Large intestine (tissue), 3 donors: ENCODE measurements at regions not wholly inside any gene's neighbourhood (a gene's known extent, or its start where the extent isn't known, plus 50 kb on each side); places are given as distances from the start of the nearest gene placed in this dataset.

Experiments
- DNase-seq, 2 donors: peaks; one replicate each; pipeline versions ENCODE4 v3.0.0 to v3.0.0-alpha.2; 2013
- H3K27ac ChIP-seq: one replicate; pipeline ENCODE4 v1.5.1; 2013; ENCODE audit warnings: low read length
- H3K27me3 ChIP-seq: 2 replicates; pipeline ENCODE4 v1.6.1; 2013; ENCODE audit warnings: low read length; ENCODE audit not compliant: control insufficient read depth, insufficient read depth
- H3K36me3 ChIP-seq: 2 replicates; pipeline ENCODE4 v1.6.1; 2013; ENCODE audit warnings: low read length; ENCODE audit not compliant: control insufficient read depth, insufficient read depth
- H3K4me1 ChIP-seq: one replicate; pipeline ENCODE4 v1.6.1; 2013; ENCODE audit warnings: low read length; ENCODE audit not compliant: control insufficient read depth, insufficient read depth
- H3K4me3 ChIP-seq: one replicate; pipeline ENCODE4 v1.5.1; 2013; ENCODE audit warnings: low read length
- H3K9me3 ChIP-seq: one replicate; pipeline ENCODE4 v1.6.1; 2013; ENCODE audit warnings: mild to moderate bottlenecking, low read depth, low read length, moderate library complexity; ENCODE audit not compliant: control insufficient read depth
- WGBS: methylation state at CpG from one replicate; pipeline ENCODE4 v1.1.5; 2013; ENCODE audit warnings: low lambda C conversion rate; ENCODE audit not compliant: insufficient coverage; 5-methylcytosine and 5-hydroxymethylcytosine counted together

DNA sequence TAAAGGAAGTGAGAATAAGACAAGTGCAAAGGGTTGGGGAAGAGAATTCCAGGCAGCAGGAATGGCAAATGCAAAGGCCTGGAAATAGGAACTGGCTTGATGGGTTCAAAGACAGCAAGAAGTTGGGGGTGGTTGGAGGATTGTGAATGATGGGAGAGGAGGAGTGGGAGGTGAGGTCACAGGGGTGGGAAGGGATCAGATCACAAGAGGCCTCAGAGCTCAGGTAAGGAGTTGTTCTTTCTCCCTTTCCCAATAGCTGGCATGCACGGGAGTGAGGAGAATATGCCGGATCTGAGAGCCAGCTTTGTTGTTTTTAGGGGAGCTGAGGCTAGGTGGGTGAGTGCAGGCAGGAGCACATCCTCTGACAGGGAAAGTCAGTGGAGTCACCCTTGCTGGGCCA is 94.0 kb upstream of the RAB3GAP2 start:
- H3K4me1 ChIP-seq, result no peaks in the 10 kb centered on the region
- H3K4me3 ChIP-seq, result no peak overlapping the region
- no peaks in the 10 kb centered on the region for H3K27me3 ChIP-seq
- no peaks in the 10 kb centered on the region for H3K9me3 ChIP-seq
- H3K36me3 ChIP-seq, result no peaks in the 10 kb centered on the region
- WGBS, result no CpG with 5 or more reads among the region's 2 CpGs
- no peak overlapping the region for H3K27ac ChIP-seq
- no peak for DNase-seq

- Histone ChIP-seq H3K9me3 (no peaks in the 10 kb centered on the region), H3K4me1 (no peaks in the 10 kb centered on the region), H3K27ac (no peak overlapping the region), H3K4me3 (no peak overlapping the region), H3K27me3 (no peaks in the 10 kb centered on the region), H3K36me3 (no peaks in the 10 kb centered on the region)
- DNase-seq, result no peak
- WGBS, result 60% methylated on average over 1 of the region's 5 CpGs
These were observed 91.1 kb upstream of the RAB3GAP2 start for GRCh38 chr1:220363196-220363837.

GRCh38 chr1:220356981-220357850 is 85.0 kb upstream of the RAB3GAP2 start:
- no peaks in the 10 kb centered on the region for H3K36me3 ChIP-seq
- no peak for DNase-seq
- no peaks in the 10 kb centered on the region for H3K9me3 ChIP-seq
- no peaks in the 10 kb centered on the region for H3K27me3 ChIP-seq
- no peak overlapping the region for H3K4me3 ChIP-seq
- H3K4me1 ChIP-seq, result no peaks in the 10 kb centered on the region
- no peak overlapping the region for H3K27ac ChIP-seq
- WGBS, result 100% methylated on average over 1 of the region's 6 CpGs

DNA sequence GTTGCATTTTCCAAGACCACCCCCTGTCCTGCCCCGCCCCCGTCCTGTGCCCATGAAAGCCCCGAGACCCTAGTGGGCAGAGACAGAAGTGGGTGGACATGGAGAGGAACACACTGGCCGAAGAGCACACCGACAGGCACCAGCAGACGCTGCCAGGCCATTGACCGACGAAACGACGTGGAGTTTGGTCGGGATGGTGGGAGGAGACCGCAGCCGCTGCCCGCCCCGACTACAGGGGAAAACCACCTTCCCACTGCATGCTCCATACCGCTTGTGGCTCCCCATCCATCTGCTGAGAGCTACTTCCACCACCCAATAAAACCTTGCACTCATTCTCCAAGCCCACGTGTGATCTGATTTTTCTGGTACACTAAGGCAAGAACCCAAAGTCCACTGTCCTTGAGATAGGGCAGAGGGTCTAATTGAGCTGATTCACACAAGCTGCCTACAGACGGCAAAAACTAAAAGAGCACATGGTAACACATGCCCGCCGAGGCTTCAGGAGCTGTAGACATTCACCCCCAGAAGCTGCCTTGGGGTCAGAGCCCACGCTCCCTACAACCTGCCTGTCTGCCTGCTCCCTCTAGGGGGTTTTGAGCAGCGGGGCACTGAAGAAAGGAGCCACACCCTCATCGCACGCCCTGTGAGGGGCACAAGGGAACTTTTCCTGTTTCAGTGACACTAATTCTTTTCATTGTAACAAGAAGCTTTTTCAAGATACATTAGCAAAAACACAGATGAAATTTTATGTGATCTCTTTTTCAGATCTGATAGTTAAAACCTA is 81.2 kb upstream of the RAB3GAP2 start:
- Histone ChIP-seq H3K9me3 (no peaks in the 10 kb centered on the region), H3K4me1 (no peaks in the 10 kb centered on the region), H3K27ac (no peak overlapping the region), H3K4me3 (no peak overlapping the region), H3K36me3 (no peaks in the 10 kb centered on the region), H3K27me3 (peaks cover 4% of the 10 kb centered on the region)
- DNase-seq, result no peak
- WGBS, result no CpG with 5 or more reads among the region's 24 CpGs

GRCh38 chr1:220348211-220348610 is 76.0 kb upstream of the RAB3GAP2 start:
- no peaks in the 10 kb centered on the region for H3K4me1 ChIP-seq
- no peak overlapping the region for H3K4me3 ChIP-seq
- H3K27me3 ChIP-seq, result peaks cover 4% of the 10 kb centered on the region
- no peak overlapping the region for H3K27ac ChIP-seq
- DNase-seq, result no peak
- 89% methylated on average over 3 of the region's 7 CpGs for WGBS
- no peaks in the 10 kb centered on the region for H3K36me3 ChIP-seq
- H3K9me3 ChIP-seq, result no peaks in the 10 kb centered on the region

- Histone ChIP-seq H3K9me3 (no peaks in the 10 kb centered on the region), H3K27me3 (peaks cover 4% of the 10 kb centered on the region), H3K27ac (no peak overlapping the region), H3K36me3 (no peaks in the 10 kb centered on the region), H3K4me1 (no peaks in the 10 kb centered on the region), H3K4me3 (no peak overlapping the region)
- no peak for DNase-seq
- WGBS, result 100% methylated on average over 1 of the region's 8 CpGs
These were observed 75.5 kb upstream of the RAB3GAP2 start for GRCh38 chr1:220347654-220348175.

DNA sequence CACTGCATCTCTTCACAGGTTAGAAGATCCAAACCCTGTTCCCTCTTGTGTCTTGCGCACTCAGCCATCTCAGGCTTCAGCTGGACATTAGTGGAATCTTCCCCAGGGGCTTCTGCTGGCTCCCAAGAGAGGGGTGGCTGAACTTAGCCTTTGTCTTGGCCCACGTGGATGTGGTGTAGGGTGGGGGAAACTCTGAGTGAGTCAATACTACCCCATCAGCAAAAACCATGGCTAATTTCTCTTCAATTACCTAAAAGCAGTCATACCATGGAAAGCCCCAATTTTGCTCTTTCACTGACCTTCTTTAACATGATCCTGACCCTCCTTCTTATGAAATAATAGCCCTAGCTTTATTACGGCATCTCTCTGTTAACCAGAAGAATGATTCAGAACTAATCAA is 72.5 kb upstream of the RAB3GAP2 start:
- no peak overlapping the region for H3K4me3 ChIP-seq
- H3K9me3 ChIP-seq, result no peaks in the 10 kb centered on the region
- H3K4me1 ChIP-seq, result no peaks in the 10 kb centered on the region
- no CpG with 5 or more reads among the region's 3 CpGs for WGBS
- H3K27me3 ChIP-seq, result no peaks in the 10 kb centered on the region
- no peaks in the 10 kb centered on the region for H3K36me3 ChIP-seq
- no peak for DNase-seq
- no peak overlapping the region for H3K27ac ChIP-seq

GRCh38 chr1:220342853-220343252 is 70.6 kb upstream of the RAB3GAP2 start:
- no peak overlapping the region for H3K27ac ChIP-seq
- no peak overlapping the region for H3K4me3 ChIP-seq
- H3K9me3 ChIP-seq, result no peaks in the 10 kb centered on the region
- H3K27me3 ChIP-seq, result no peaks in the 10 kb centered on the region
- no peak for DNase-seq
- no CpG with 5 or more reads among the region's 5 CpGs for WGBS
- no peaks in the 10 kb centered on the region for H3K4me1 ChIP-seq
- H3K36me3 ChIP-seq, result no peaks in the 10 kb centered on the region

DNA sequence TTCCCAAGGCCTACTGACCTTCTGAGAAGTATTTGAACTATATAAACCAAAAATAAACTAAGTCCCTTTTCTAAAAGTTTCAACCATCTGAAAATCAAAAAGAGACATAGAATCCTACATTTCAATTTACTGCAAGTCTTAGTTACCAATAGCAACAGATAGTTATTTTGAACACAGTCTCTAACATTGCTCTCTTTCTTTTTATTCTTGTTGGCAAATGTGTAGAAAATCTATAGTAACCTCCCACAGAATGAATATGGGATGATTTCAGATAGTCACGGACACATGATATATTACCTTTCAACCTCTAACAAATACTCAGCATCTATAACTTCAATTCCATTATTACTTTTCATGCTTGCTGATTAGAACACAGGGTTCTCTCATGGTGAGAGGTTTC is 68.9 kb upstream of the RAB3GAP2 start:
- Histone ChIP-seq H3K9me3 (no peaks in the 10 kb centered on the region), H3K4me3 (no peak overlapping the region), H3K4me1 (no peaks in the 10 kb centered on the region), H3K27me3 (no peaks in the 10 kb centered on the region), H3K36me3 (no peaks in the 10 kb centered on the region), H3K27ac (no peak overlapping the region)
- no peak for DNase-seq
- WGBS, result no CpG with 5 or more reads among the region's 1 CpG

DNA sequence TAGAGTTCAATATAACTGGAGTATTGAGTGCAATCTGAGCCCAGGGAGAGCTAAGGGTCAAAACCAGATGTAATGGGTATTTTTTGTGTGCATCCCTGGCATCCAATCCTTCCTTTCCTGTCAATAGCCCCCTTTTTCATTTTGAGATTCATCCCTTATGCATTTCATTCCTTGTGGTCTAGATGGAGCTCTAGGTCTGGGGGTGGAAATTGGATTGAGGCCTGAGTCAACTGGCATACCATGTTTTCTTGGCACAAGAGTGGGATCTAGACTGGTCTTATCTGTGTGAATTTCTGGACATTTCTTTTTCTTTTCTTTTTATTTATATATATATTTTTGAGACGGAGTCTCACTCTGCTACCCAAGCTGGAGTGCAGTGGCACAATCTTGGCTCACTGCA is 67.3 kb upstream of the RAB3GAP2 start:
- Histone ChIP-seq H3K27me3 (no peaks in the 10 kb centered on the region), H3K4me3 (no peak overlapping the region), H3K4me1 (no peaks in the 10 kb centered on the region), H3K36me3 (no peaks in the 10 kb centered on the region), H3K27ac (no peak overlapping the region), H3K9me3 (no peaks in the 10 kb centered on the region)
- WGBS, result 91% methylated on average over 1 of the region's 1 CpG
- no peak for DNase-seq
